ENCODE measurements at regions not wholly inside any gene's neighbourhood (a gene's known extent, or its start where the extent isn't known, plus 50 kb on each side); places are given as distances from the start of the nearest gene placed in this dataset.

- Histone ChIP-seq H3K79me2 (ENCODE audit: control insufficient read depth, insufficient read depth, low read length, unreplicated experiment) (no peaks in the 10 kb centered on the region), H3K27ac (ENCODE audit: low read depth, low read length) (no peak overlapping the region), H3K4me1 (ENCODE audit: control insufficient read depth, insufficient read depth, low read length, unreplicated experiment) (no peaks in the 10 kb centered on the region), H3K27me3 (ENCODE audit: insufficient read depth, low read length) (peaks cover 28% of the 10 kb centered on the region), H2AFZ (ENCODE audit: low read length, unreplicated experiment) (no peak overlapping the region), H3K36me3 (ENCODE audit: insufficient read depth, low read length) (no peaks in the 10 kb centered on the region), H3K4me3 (ENCODE audit: low read depth, low read length) (no peak overlapping the region)
Measured at GRCh38 chr14:104329793-104330192, 191.4 kb downstream of the KIF26A start.

- Histone ChIP-seq H3K4me1 (ENCODE audit: control insufficient read depth, insufficient read depth, low read length, unreplicated experiment) (no peaks in the 10 kb centered on the region), H3K27ac (ENCODE audit: low read depth, low read length) (no peak overlapping the region), H3K4me3 (ENCODE audit: low read depth, low read length) (no peak overlapping the region), H3K79me2 (ENCODE audit: control insufficient read depth, insufficient read depth, low read length, unreplicated experiment) (no peaks in the 10 kb centered on the region), H3K36me3 (ENCODE audit: insufficient read depth, low read length) (no peaks in the 10 kb centered on the region), H3K27me3 (ENCODE audit: insufficient read depth, low read length) (peaks cover 47% of the 10 kb centered on the region), H2AFZ (ENCODE audit: low read length, unreplicated experiment) (no peak overlapping the region)
Measured at GRCh38 chr14:104331871-104332605, 193.7 kb downstream of the KIF26A start.

GRCh38 chr14:104332634-104333270, 194.4 kb downstream of the KIF26A start:
- Histone ChIP-seq H3K4me3 (ENCODE audit: low read depth, low read length) (no peak overlapping the region), H3K27ac (ENCODE audit: low read depth, low read length) (no peak overlapping the region), H3K36me3 (ENCODE audit: insufficient read depth, low read length) (no peaks in the 10 kb centered on the region), H3K4me1 (ENCODE audit: control insufficient read depth, insufficient read depth, low read length, unreplicated experiment) (no peaks in the 10 kb centered on the region), H2AFZ (ENCODE audit: low read length, unreplicated experiment) (no peak overlapping the region), H3K27me3 (ENCODE audit: insufficient read depth, low read length) (peaks cover 52% of the 10 kb centered on the region), H3K79me2 (ENCODE audit: control insufficient read depth, insufficient read depth, low read length, unreplicated experiment) (no peaks in the 10 kb centered on the region)

- Histone ChIP-seq H3K36me3 (ENCODE audit: insufficient read depth, low read length) (no peaks in the 10 kb centered on the region), H3K4me1 (ENCODE audit: control insufficient read depth, insufficient read depth, low read length, unreplicated experiment) (no peaks in the 10 kb centered on the region), H3K27me3 (ENCODE audit: insufficient read depth, low read length) (peaks cover 58% of the 10 kb centered on the region), H3K27ac (ENCODE audit: low read depth, low read length) (no peak overlapping the region), H2AFZ (ENCODE audit: low read length, unreplicated experiment) (no peak overlapping the region), H3K4me3 (ENCODE audit: low read depth, low read length) (no peak overlapping the region), H3K79me2 (ENCODE audit: control insufficient read depth, insufficient read depth, low read length, unreplicated experiment) (no peaks in the 10 kb centered on the region)
Measured at GRCh38 chr14:104333646-104334423, 195.4 kb downstream of the KIF26A start.

GRCh38 chr14:104334424-104335161, 196.2 kb downstream of the KIF26A start:
- no peaks in the 10 kb centered on the region for H3K4me1 ChIP-seq (ENCODE audit: control insufficient read depth, insufficient read depth, low read length, unreplicated experiment)
- H3K79me2 ChIP-seq (ENCODE audit: control insufficient read depth, insufficient read depth, low read length, unreplicated experiment) = no peaks in the 10 kb centered on the region
- H3K27me3 ChIP-seq (ENCODE audit: insufficient read depth, low read length) = peaks cover 58% of the 10 kb centered on the region
- H3K36me3 ChIP-seq (ENCODE audit: insufficient read depth, low read length) = no peaks in the 10 kb centered on the region
- H3K4me3 ChIP-seq (ENCODE audit: low read depth, low read length) = no peak overlapping the region
- no peak overlapping the region for H2AFZ ChIP-seq (ENCODE audit: low read length, unreplicated experiment)
- no peak overlapping the region for H3K27ac ChIP-seq (ENCODE audit: low read depth, low read length)

GRCh38 chr14:104335176-104335575, 196.8 kb downstream of the KIF26A start:
- Histone ChIP-seq H3K4me1 (ENCODE audit: control insufficient read depth, insufficient read depth, low read length, unreplicated experiment) (no peaks in the 10 kb centered on the region), H3K4me3 (ENCODE audit: low read depth, low read length) (no peak overlapping the region), H3K36me3 (ENCODE audit: insufficient read depth, low read length) (no peaks in the 10 kb centered on the region), H3K27me3 (ENCODE audit: insufficient read depth, low read length) (peaks cover 58% of the 10 kb centered on the region), H3K27ac (ENCODE audit: low read depth, low read length) (no peak overlapping the region), H2AFZ (ENCODE audit: low read length, unreplicated experiment) (no peak overlapping the region), H3K79me2 (ENCODE audit: control insufficient read depth, insufficient read depth, low read length, unreplicated experiment) (no peaks in the 10 kb centered on the region)

GRCh38 chr14:104335611-104336010, 197.2 kb downstream of the KIF26A start:
- no peak overlapping the region for H3K27ac ChIP-seq (ENCODE audit: low read depth, low read length)

GRCh38 chr14:104337351-104337750, 199.0 kb downstream of the KIF26A start:
- no peaks in the 10 kb centered on the region for H3K4me1 ChIP-seq (ENCODE audit: control insufficient read depth, insufficient read depth, low read length, unreplicated experiment)
- H3K36me3 ChIP-seq (ENCODE audit: insufficient read depth, low read length) = no peaks in the 10 kb centered on the region
- H3K4me3 ChIP-seq (ENCODE audit: low read depth, low read length) = no peak overlapping the region
- H3K27me3 ChIP-seq (ENCODE audit: insufficient read depth, low read length) = peaks cover 62% of the 10 kb centered on the region
- no peaks in the 10 kb centered on the region for H3K79me2 ChIP-seq (ENCODE audit: control insufficient read depth, insufficient read depth, low read length, unreplicated experiment)
- H3K27ac ChIP-seq (ENCODE audit: low read depth, low read length) = no peak overlapping the region
- H2AFZ ChIP-seq (ENCODE audit: low read length, unreplicated experiment) = no peak overlapping the region

More at GRCh38 chr14:104335611-104336010, 197.2 kb downstream of the KIF26A start:
- Histone ChIP-seq H3K79me2 (ENCODE audit: control insufficient read depth, insufficient read depth, low read length, unreplicated experiment) (no peaks in the 10 kb centered on the region), H3K4me1 (ENCODE audit: control insufficient read depth, insufficient read depth, low read length, unreplicated experiment) (no peaks in the 10 kb centered on the region), H3K27me3 (ENCODE audit: insufficient read depth, low read length) (peaks cover 62% of the 10 kb centered on the region), H3K36me3 (ENCODE audit: insufficient read depth, low read length) (no peaks in the 10 kb centered on the region), H2AFZ (ENCODE audit: low read length, unreplicated experiment) (no peak overlapping the region), H3K4me3 (ENCODE audit: low read depth, low read length) (no peak overlapping the region)

- Histone ChIP-seq H3K4me3 (ENCODE audit: low read depth, low read length) (no peak overlapping the region), H3K27me3 (ENCODE audit: insufficient read depth, low read length) (peaks cover 42% of the 10 kb centered on the region), H2AFZ (ENCODE audit: low read length, unreplicated experiment) (no peak overlapping the region), H3K36me3 (ENCODE audit: insufficient read depth, low read length) (no peaks in the 10 kb centered on the region), H3K79me2 (ENCODE audit: control insufficient read depth, insufficient read depth, low read length, unreplicated experiment) (no peaks in the 10 kb centered on the region), H3K27ac (ENCODE audit: low read depth, low read length) (no peak overlapping the region), H3K4me1 (ENCODE audit: control insufficient read depth, insufficient read depth, low read length, unreplicated experiment) (no peaks in the 10 kb centered on the region)
Measured at GRCh38 chr14:104339361-104339760, 201.0 kb downstream of the KIF26A start.

- Histone ChIP-seq H3K27ac (ENCODE audit: low read depth, low read length) (no peak overlapping the region), H3K79me2 (ENCODE audit: control insufficient read depth, insufficient read depth, low read length, unreplicated experiment) (no peaks in the 10 kb centered on the region), H3K4me3 (ENCODE audit: low read depth, low read length) (no peak overlapping the region), H3K27me3 (ENCODE audit: insufficient read depth, low read length) (peaks cover 40% of the 10 kb centered on the region), H2AFZ (ENCODE audit: low read length, unreplicated experiment) (no peak overlapping the region), H3K36me3 (ENCODE audit: insufficient read depth, low read length) (no peaks in the 10 kb centered on the region), H3K4me1 (ENCODE audit: control insufficient read depth, insufficient read depth, low read length, unreplicated experiment) (no peaks in the 10 kb centered on the region)
Measured at GRCh38 chr14:104339829-104340228, 201.4 kb downstream of the KIF26A start.

Measured in ACC112 (cell line).